ENCODE measurements at regions not wholly inside any gene's neighbourhood (a gene's known extent, or its start where the extent isn't known, plus 50 kb on each side); places are given as distances from the start of the nearest gene placed in this dataset.

DNA sequence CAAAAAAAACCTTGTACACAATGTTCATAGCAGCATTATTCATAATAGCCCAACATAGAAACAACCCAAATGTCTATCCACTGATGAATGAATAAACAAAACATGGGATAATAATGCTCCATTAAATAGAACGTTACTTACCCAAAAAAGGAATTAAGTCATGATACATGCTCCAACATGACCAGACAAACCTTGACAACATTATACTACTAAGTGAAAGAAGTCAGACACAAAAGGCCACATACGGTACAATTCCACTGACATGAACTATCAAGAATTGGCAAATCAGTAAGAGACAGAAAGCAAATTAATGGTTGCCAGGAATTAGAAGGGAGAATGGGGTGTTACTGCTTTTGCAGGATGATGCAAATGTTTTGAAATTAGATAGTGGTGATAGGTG lies 193.8 kb upstream of the SHISA6 start:
- no peak for TF ChIP-seq JUNB (CRISPR knock-in tag; conservative IDR thresholded peaks at IDR 0.05)
- TF ChIP-seq CHD2 (IDR thresholded peaks at IDR 0.05; ENCODE audit: low read depth, low read length) = no peak
- TF ChIP-seq, protein P1, sequence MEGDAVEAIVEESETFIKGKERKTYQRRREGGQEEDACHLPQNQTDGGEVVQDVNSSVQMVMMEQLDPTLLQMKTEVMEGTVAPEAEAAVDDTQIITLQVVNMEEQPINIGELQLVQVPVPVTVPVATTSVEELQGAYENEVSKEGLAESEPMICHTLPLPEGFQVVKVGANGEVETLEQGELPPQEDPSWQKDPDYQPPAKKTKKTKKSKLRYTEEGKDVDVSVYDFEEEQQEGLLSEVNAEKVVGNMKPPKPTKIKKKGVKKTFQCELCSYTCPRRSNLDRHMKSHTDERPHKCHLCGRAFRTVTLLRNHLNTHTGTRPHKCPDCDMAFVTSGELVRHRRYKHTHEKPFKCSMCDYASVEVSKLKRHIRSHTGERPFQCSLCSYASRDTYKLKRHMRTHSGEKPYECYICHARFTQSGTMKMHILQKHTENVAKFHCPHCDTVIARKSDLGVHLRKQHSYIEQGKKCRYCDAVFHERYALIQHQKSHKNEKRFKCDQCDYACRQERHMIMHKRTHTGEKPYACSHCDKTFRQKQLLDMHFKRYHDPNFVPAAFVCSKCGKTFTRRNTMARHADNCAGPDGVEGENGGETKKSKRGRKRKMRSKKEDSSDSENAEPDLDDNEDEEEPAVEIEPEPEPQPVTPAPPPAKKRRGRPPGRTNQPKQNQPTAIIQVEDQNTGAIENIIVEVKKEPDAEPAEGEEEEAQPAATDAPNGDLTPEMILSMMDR (IDR thresholded peaks at IDR 0.05 in 2 of 3, conservative IDR thresholded peaks at IDR 0.05 in 1 of 3; ENCODE audit: insufficient read depth in 2 of 3, low read depth in 1 of 3, low read length in 3 of 3) = no peak
